GM12878 (cell line): ENCODE measurements at regions not wholly inside any gene's neighbourhood (a gene's known extent, or its start where the extent isn't known, plus 50 kb on each side); places are given as distances from the start of the nearest gene placed in this dataset.

ENCODE experiments used
- HCFC1 ChIP-seq: fragments of 150-350 bp; IDR thresholded peaks from 2 replicates; pipeline ENCODE4 v1.6.1; 2014; ENCODE audit warnings: low read length
- POLR2A ChIP-seq: IDR thresholded peaks from 2 replicates; pipeline ENCODE4 v1.6.1; 2011; ENCODE audit warnings: low read depth, mild to moderate bottlenecking, low read length
- TCF3 ChIP-seq: IDR thresholded peaks from 2 replicates; pipeline ENCODE4 v1.6.1; 2012; ENCODE audit warnings: low read depth, mild to moderate bottlenecking, low read length, borderline replicate concordance; ENCODE audit not compliant: insufficient read depth
- TF ChIP-seq, protein P1 (sequence below), 3 experiments: IDR thresholded peaks in 2 of 3; conservative IDR thresholded peaks in 1 of 3; 2 replicates each; pipeline ENCODE4 v1.5.1; 2011; ENCODE audit warnings: low read depth in 3 of 3, low read length in 3 of 3, mild to moderate bottlenecking in 3 of 3, control low read depth in 2 of 3, moderate library complexity in 2 of 3, inconsistent platforms in 1 of 3, mixed read lengths in 1 of 3; ENCODE audit not compliant: control insufficient read depth in 2 of 3, insufficient read depth in 1 of 3; ENCODE audit errors: extremely low read depth in 1 of 3

DNA sequence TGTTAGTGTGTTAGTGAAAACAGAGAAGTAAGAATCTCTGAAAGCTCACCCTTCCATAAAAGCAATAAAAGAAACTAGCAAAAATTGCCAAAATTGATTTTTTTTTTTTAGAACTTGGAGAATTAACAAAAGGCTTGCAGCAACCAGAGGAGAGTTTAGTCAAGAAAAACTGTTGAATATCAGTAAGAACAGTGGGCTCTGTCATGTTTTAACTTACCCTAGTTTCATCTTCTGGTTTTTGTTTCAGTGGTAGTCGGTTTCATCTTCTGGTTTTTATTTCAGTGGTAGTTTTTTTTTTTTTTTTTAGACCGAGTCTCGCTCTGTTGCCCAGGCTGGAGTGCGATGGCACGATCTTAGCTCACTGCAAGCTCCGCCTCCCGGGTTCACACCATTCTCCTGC is 580.9 kb downstream of the NYAP2 start:
- TF ChIP-seq POLR2A, result no peak
- no peak for TF ChIP-seq TCF3
- no peak for TF ChIP-seq HCFC1
- TF ChIP-seq, protein P1, sequence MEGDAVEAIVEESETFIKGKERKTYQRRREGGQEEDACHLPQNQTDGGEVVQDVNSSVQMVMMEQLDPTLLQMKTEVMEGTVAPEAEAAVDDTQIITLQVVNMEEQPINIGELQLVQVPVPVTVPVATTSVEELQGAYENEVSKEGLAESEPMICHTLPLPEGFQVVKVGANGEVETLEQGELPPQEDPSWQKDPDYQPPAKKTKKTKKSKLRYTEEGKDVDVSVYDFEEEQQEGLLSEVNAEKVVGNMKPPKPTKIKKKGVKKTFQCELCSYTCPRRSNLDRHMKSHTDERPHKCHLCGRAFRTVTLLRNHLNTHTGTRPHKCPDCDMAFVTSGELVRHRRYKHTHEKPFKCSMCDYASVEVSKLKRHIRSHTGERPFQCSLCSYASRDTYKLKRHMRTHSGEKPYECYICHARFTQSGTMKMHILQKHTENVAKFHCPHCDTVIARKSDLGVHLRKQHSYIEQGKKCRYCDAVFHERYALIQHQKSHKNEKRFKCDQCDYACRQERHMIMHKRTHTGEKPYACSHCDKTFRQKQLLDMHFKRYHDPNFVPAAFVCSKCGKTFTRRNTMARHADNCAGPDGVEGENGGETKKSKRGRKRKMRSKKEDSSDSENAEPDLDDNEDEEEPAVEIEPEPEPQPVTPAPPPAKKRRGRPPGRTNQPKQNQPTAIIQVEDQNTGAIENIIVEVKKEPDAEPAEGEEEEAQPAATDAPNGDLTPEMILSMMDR (IDR thresholded peaks at IDR 0.05 in 2 of 3, conservative IDR thresholded peaks at IDR 0.05 in 1 of 3; ENCODE audit: control insufficient read depth in 2 of 3, extremely low read depth in 1 of 3, insufficient read depth in 1 of 3, low read depth in 3 of 3, low read length in 3 of 3), result no peak
